ENCODE measurements at regions not wholly inside any gene's neighbourhood (a gene's known extent, or its start where the extent isn't known, plus 50 kb on each side); places are given as distances from the start of the nearest gene placed in this dataset.
"Not testable (repeated sequence)": the region's sequence is repeated elsewhere in the genome, so short reads cannot be mapped to it uniquely, and the experiment has no call there.

DNA sequence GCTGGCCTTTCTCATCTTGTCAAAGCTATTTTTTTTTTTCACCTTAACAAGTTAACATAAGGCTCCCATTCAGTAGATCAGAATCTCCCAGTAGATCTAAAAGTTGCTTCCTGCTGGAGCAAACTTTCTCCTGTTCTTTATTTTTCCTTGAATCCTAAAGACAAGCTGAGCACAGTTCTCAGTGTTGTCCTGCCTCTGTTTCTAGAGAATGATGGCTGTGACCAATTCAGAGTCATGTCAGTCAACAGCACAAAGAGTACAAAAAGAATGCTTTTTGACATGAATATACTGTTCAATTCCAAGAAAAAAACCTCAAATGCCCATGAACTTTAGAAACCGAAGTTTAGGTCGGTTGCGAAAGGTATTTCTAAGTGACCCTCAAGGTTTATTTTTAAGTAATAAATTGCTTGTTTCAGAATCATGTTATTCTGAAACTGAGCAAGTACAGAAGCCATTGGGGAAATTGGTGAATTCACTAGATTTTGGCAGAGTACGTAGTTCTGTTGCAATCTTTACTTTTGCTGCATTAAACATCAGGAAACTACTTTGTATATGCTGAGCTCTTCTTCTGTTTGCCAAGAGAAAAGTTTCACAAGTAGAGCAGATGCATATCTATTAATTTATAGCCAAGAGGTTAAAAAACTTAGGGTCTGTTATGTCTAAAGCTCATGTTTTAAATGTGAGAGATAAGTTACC lies 161.7 kb upstream of the RPS23 start:
- no peak for DNase-seq

GRCh38 chr5:82437565-82437964 lies 159.4 kb upstream of the RPS23 start:
- not testable (repeated sequence) for DNase-seq

DNA sequence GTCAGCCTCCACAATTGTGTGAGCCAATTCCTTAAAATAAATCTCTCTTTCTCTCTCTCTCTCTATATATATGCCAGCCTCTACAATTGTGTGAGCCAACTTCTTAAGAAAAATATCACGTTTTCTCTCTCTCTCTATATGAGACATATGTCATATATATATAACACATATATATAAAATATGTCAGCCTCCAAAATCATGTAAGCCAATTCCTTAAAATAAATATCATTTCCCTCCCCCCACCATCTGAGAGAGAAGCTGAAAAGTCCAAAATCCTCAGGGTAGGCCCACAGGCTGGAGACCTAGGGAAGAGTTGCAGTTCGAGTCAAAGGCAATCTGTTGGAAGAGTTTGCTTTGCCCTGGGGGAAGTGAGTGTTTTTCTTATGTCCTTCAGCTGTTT lies 158.1 kb upstream of the RPS23 start:
- no peak for DNase-seq

GRCh38 chr5:82434696-82435660 lies 156.8 kb upstream of the RPS23 start:
- DNase-seq: not testable (repeated sequence)

- DNase-seq: no peak
Observed at GRCh38 chr5:82426464-82427154, 148.5 kb upstream of the RPS23 start.

GRCh38 chr5:82425591-82425990 lies 147.4 kb upstream of the RPS23 start:
- DNase-seq: no peak

DNA sequence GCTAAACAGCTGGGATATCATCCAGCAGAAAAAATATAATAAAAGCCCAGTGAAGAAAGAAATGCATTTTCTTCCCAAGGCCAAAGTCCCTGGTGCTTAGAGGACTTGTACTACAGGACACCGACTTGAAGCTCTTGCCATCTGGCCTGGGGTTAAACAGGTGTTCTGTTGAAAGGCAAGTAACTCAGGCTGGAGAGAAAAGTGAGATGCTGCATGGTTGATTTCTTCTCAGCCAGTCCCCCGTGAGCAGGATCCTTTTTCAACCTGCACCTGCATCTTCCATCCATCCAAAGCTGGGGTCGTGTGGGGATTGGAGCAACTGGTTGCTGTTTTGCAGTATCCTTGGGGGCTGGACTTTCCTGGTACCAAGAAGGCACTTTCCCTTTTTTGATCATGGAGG lies 146.1 kb upstream of the RPS23 start:
- DNase-seq: no peak

DNA sequence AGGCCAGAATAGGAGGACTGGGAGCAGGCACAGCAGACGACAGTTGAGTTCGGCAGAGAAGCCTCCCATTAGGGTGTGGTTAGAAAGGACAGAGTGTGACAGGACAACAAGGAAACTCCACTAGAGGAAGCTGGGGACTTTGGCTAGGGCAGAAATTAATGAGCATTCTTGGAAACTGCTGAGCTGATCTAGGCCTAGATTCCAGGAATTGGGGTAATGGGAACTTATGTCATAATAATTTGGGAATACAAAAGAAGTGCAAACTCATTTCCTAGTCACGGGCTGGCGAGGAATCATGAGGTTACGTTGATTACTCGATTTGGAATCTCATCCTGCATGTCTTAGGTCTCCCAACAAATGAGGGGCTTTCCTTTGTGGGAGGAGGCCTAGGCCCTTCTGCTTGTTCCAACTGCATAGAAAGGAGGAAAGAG lies 144.6 kb upstream of the RPS23 start:
- no peak for DNase-seq

DNA sequence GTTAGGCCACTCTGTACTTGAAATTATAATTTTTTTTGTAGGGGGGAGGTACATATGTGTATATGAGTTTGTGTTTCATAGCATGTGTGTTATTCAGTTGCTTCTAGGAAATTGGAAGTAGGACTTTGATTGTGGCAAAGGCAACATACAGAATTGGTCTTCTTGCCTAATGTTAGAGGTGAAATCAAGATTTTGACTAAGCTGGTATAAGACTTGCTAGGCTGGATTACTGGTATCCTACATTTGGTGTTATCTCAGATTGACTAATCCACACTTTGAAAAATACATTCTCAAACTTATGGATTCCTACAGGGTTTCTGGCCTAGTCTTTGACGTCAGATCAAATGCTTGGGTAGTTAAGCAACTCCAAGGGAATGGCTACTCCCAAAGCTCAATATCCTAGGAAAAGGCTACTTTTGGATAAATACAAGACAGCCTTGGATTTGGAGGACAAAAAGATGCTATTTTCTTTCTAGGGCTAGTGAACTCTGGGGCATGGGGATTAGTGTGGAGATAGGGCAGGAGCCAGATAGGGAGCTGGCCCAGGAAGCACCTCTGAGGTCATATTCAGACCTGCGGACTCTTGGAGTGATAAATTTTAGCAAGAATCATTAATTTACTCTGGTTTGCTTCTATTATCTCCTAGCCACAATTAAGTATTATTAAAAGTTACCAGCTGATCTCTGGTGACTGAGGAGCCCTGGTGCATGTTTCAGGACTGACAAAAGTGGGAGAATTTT lies 144.0 kb upstream of the RPS23 start:
- DNase-seq: no peak

DNA sequence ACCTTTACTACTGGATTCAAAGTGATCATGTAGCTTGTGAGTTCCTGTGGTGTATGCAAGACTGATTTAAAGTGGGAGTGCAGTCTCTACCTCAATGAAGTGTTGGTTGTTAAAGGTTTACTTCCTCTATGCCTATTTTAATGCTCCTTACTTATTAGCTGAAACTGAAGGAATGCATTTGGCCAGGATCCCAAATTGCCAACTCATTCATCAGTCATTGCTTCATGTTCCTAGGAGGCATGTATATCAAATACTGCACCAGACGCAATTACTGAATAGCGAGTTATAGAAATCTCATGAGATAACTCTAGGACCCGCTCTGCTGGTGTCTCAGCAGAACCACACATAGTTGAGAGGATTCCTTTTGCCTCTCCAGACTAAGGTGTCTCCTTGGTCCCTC lies 143.0 kb upstream of the RPS23 start:
- no peak for DNase-seq

- not testable (repeated sequence) for DNase-seq
Observed at GRCh38 chr5:82420524-82420923, 142.4 kb upstream of the RPS23 start.

GRCh38 chr5:82419559-82420332 lies 141.6 kb upstream of the RPS23 start:
- DNase-seq: no peak

GRCh38 chr5:82418608-82418950 lies 140.4 kb upstream of the RPS23 start:
- DNase-seq: no peak

DNA sequence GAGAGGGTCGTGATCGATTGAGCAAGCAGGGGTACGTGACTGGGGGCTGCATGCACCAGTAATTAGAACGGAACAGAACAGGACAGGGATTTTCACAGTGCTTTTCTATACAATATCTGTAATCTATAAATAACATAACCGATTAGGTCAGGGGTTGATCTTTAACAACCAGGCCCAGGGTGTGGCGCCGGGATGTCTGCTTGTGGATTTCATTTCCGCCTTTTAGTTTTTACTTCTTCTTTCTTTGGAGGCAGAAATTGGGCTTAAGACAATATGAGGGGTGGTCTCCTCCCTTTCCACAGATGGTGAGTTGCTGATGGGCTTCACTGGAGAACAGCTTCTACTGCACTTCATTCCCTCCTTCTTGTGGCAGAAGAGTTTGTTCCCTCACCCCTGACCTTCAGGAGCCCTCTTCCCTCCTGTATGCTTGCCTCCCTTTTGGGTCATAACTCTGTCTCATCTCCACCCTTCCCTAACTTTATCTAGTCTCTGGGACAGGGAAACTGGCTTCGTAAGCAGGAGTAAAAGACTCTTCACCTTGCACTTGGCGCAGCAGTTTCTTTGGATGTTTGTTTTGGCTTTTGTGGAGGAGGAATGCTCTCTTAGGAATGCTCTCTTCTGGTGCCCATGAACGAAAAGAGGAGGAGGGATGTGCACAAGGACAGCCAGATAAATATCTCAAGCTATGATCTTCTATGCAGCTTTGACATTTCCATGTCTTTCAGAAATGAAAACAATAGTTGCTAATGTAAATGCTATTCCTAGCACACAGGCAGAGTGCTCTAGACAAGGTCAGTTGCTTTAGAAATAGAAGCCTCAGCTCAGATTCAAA lies 139.8 kb upstream of the RPS23 start:
- no peak for DNase-seq

GRCh38 chr5:82416512-82416911 lies 138.4 kb upstream of the RPS23 start:
- no peak for DNase-seq

GRCh38 chr5:82414041-82414388 lies 135.9 kb upstream of the RPS23 start:
- DNase-seq: no peak

DNA sequence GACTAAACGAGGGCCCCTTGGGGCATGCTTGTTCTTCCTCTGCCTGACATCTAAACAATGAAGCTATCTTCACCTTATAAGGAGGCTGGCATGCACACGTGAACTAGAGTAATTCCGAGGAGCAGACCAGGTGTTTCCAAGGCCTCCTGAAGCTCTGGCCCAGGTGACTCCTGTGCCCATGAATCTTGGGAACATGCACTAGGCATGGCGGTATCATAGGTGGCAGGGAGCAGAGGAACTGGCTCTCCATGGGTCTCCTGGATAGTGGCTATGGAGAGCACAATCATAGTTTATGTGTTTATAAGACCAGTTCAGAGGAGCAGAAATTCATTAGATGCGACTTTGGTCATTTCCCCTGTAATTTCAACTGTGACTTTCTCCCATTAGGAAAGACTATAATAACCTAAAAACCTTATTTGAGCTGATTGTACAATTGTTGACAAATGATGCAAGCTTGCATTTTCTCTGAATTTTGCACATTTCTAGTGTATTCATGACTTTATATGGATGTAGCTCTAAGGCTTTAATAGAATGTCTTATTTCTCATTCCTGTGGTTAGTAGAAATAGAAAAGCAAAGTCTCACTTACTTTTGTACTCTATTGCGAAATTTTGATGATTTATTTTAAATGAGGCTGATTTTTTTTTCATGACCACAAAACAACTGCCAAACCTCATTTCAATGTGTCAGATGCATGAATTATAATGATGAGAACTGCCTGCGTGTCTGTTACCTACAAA lies 135.3 kb upstream of the RPS23 start:
- no peak for DNase-seq

DNA sequence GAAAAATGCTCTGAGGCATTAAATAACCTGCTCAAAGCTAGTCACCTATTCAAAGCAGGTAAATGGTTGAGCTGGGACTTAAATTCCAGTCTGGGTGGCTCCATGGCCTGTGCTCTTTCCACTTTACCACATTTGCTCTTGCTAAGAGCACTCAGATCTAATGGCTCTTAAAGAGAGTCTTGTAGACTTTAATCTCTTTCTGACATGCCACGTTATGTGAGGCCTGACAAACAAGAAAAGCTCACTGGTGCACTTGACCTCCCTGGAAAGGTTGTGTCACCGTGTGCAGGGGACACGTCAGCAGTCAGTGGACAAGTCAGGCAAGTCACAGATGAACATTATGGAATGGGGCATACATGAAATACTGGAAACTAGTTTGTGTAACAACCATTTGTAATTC lies 129.9 kb upstream of the RPS23 start:
- DNase-seq: no peak

- DNase-seq: no peak
Observed at GRCh38 chr5:82406205-82406773, 128.1 kb upstream of the RPS23 start.
